Gastrocnemius medialis (tissue), 4 donors: ENCODE measurements at regions not wholly inside any gene's neighbourhood (a gene's known extent, or its start where the extent isn't known, plus 50 kb on each side); places are given as distances from the start of the nearest gene placed in this dataset.

Experiments
- CTCF ChIP-seq, 5 experiments: fragments of 450-650 bp in 3 of 5; fragments of 200-600 bp in 2 of 5; sonication (generic) in 2 of 5; IDR thresholded peaks in 4 of 5; conservative IDR thresholded peaks in 1 of 5; 1 replicate in 4 of 5; 2 replicates in 1 of 5; pipeline ENCODE4 v1.5.1; 2016 to 2019; ENCODE audit warnings: antibody characterized with exemption in 5 of 5, mild to moderate bottlenecking in 3 of 5, moderate library complexity in 3 of 5
- POLR2A ChIP-seq, 2 donors: fragments of 450-650 bp; IDR thresholded peaks; one replicate each; pipeline ENCODE4 v1.6.1; 2017; ENCODE audit warnings: antibody characterized with exemption in 2 of 2, mild to moderate bottlenecking in 2 of 2, moderate library complexity in 2 of 2

GRCh38 chr4:154073107-154073822 is 284.4 kb upstream of the SFRP2 start:
- no peak for TF ChIP-seq POLR2A (IDR thresholded peaks at IDR 0.05)
- no peak for TF ChIP-seq CTCF (IDR thresholded peaks at IDR 0.05 in 4 of 5, conservative IDR thresholded peaks at IDR 0.05 in 1 of 5)
